GM19240 (cell line): ENCODE measurements at regions not wholly inside any gene's neighbourhood (a gene's known extent, or its start where the extent isn't known, plus 50 kb on each side); places are given as distances from the start of the nearest gene placed in this dataset.
"Not testable (repeated sequence)": the region's sequence is repeated elsewhere in the genome, so short reads cannot be mapped to it uniquely, and the experiment has no call there.

Experiments
- DNase-seq: peaks from one replicate; pipeline ENCODE4 v3.0.0; 2011; ENCODE audit warnings: low spot score; ENCODE audit not compliant: insufficient read length

GRCh38 chr2:145587922-145588321 lies 1068.0 kb upstream of the ZEB2 start:
- DNase-seq = no peak

DNA sequence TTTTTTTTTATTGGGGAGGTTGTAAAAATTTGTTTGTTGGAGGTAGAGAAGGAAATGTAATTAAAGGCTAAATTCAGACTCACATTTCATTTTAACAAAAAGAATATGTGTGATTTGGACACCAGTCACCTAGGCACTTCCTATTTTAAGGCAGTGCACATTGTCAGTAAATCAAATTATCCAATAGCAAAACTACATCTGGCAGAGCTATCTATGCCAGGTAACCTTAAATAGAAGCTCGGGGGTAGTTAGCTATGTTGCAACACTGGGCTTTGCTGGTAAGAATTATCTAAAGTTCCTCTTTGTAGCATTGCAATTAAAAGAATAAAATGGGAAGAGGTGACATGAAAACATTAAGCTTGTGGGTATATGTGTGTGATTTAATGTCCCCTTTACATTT lies 1064.4 kb upstream of the ZEB2 start:
- DNase-seq = no peak

DNA sequence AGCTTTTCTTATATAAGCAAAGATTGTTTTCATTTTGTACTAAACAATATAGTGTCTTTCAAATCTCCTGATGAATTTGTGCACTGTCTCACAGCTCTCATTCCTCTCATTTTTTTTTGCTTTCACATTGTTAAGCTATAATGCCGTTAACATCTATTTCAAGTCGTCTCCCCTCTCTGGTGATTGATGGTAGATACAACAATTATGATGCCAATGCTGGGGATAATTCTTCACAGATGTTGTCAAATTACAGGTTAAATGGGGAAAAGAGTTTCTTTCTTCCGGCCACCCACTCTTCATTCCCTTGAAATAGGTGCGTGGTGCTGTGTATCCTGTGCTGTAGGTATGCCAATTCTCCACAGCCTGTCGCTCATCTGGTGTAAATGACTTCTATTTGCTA lies 1053.7 kb upstream of the ZEB2 start:
- no peak for DNase-seq

DNA sequence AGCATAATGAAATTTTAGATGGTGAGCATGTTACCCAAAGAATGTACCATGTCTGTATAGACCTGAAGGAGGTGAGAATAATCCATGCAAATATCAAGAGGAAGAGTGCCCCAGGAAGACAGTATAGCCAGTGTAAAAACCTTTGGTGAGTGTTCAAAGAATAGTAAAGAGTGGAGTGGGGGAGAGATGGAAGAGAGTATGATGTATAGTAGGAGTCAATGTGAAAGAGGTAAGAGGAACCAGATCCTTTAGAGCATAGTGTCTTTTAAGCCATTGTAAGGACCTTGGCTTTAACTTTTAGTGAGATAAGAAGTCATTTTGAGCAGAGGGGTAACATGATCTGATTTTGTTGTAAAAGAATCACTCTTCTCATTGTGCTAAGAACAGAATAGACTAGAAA lies 1052.3 kb upstream of the ZEB2 start:
- no peak for DNase-seq

DNA sequence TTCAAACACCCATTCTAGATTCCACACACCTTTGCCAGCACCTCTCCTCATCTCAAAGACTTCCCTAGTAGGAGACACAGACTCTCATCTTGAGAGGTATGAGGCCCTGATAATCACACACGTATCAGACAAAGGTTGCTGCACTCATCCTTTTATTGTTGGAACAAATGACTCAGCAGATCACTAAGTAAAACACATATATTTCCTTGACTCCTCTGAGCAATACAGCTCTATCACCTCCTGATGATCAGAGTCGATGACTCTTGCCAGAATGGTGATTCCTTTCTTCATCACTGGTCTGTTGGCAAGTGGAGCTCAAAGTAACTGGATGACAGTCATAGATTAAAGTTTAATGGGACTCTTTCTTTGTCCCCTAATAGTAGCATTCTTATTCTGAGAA lies 1049.2 kb upstream of the ZEB2 start:
- DNase-seq = no peak

DNA sequence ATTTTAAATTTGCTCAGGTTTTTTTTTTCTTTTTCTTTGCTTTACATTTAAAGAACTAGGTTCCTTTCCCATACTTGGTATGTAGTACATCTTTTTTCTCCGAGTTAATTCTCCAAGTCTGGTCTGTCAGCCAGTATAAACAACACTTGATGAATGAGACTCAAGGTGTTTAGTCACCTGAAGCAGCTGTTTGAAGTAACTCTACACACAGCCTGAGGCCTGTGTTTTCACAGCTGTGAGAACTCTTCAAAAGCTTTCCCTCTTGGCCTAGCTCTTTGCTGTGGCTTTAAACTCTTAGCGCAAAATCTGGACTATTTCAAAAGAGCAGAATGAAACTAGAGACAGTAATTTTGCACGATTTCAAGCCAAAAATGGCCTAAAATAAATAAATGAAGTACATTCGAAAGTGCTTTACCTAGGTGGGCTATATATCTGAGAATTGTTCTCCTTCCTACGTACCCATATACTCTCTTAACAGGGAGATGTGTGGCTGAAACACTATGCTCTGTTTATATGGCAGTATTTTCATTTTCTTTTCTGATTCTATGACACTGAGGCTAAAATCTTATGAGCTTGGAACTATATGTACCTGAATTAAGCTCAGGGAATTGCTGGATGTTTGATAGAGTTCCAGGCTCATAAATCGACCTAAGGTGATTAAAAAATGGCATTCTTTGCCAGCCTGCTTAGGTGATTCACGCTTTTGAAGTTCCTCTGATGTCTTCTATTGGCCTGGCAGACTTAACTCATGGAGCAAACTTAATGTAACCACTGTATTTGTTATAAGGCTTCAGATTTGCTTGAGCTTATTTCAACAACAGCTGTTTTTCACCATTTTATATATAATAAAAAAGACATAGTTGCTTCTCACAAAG lies 1044.1 kb upstream of the ZEB2 start:
- DNase-seq = no peak

GRCh38 chr2:145561152-145561551 lies 1041.2 kb upstream of the ZEB2 start:
- no peak for DNase-seq

DNA sequence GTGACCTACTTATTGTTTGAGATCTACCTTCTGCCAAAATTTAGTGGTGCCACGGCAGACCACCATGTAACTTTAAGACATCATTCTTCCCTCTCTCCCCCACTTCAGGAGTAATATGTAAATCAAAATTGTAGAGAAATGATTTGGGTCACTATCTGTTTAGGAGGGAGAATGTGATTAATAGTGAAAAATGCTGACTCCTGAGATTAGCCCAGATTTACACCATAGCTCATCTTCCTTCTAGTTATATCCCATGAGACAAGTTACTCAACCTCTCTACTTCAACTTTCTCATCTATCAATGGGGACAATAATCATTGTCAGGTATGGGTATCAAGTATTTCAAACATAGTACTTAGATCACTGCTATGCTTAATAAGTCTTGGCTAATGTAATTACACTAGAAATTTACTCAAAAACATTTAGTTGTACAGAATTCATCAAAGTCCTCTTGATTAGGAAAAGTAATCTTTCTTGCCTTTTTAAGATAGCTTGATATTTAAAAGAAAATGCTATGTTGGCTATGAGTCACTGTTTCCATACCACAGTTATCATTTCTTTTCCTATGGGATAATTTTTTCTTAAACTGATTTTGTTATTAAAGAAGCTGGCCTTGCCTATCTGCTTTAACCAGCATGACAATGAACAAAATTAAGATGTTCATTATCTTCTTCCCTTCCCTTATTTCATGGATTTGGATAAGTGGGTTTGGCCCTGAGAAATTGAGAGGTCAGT lies 1038.9 kb upstream of the ZEB2 start:
- no peak for DNase-seq

- DNase-seq = no peak
Observed at GRCh38 chr2:145555360-145555759, 1035.4 kb upstream of the ZEB2 start.

- no peak for DNase-seq
Observed at GRCh38 chr2:145551686-145552085, 1031.8 kb upstream of the ZEB2 start.

DNA sequence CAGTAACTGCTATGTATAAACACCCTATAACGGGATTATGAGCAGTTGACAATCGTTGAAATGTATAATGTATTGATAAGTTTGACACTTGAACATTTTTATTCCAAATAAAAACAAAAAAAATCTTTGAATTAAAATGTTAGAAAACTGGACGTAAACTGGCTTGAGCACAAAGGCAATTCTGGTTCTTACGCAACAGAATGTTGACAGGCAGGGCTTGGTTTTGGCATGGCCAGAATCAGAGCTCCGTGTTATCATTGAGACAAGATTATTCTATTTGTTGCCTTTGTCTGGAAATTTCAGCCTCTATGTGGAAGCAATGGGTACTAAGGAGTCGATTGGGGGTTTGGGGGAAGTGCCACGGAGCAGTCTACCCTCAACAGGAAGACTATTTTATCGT lies 1028.6 kb upstream of the ZEB2 start:
- DNase-seq = no peak

DNA sequence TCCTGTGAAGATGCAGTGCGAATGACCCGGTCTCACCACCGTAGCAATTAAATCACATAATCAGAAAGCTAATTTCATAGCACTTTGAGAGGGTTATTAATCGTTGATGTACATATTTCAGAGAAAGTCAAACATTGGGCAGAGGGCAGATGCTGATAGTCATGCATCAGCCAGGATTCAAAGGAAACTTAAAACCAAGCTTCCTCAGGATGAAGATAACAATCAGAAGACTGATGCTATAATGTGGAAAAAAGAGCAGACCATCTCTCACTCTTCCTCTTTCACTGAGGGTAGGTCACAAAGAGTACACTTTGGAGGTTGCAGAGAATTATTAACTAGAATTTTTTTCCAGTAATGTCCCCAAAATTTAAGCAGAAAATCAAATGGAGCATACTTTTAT lies 1027.7 kb upstream of the ZEB2 start:
- no peak for DNase-seq

- DNase-seq = no peak
Observed at GRCh38 chr2:145546091-145546490, 1026.2 kb upstream of the ZEB2 start.

GRCh38 chr2:145543856-145544255 lies 1023.9 kb upstream of the ZEB2 start:
- no peak for DNase-seq

- DNase-seq = no peak
Observed at GRCh38 chr2:145543155-145543554, 1023.2 kb upstream of the ZEB2 start.

DNA sequence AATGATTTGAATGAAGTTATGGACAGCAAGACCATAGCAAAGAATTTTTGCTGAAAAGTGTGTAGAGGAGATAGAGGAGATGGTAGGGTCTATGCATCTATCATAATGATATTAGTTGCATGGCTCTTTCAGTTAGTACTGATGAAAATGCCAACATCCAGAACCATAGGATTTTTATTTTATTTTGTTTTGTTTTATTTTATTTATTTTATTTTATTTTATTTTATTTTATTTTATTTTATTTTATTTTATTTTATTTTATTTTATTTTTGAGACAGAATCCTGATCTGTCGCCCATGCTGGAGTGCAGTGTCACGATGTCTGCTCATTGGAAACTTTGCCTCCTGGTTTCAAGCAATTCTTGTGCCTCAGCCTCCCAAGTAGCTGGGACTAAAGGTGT lies 1021.1 kb upstream of the ZEB2 start:
- no peak for DNase-seq

GRCh38 chr2:145538661-145539350 lies 1018.9 kb upstream of the ZEB2 start:
- no peak for DNase-seq

- no peak for DNase-seq
Observed at GRCh38 chr2:145530653-145531052, 1010.7 kb upstream of the ZEB2 start.

DNA sequence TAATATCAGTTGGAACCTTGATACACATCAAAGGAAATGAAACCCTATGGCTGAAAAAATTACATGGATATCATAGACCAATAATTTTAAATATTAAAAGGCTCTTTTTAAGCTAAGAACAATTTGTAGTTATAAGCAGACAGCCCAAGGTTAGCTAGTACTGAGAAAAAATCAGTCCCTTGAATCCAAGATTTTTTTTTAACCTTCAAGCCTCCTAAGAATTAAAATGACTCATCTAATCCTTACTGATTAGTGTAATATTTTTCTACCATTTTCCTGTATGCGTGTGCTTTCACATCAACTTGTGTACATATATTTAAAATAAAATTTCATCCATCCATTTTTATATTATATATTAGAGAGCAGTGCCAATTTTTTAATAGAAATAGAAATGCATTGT lies 1004.9 kb upstream of the ZEB2 start:
- no peak for DNase-seq

DNA sequence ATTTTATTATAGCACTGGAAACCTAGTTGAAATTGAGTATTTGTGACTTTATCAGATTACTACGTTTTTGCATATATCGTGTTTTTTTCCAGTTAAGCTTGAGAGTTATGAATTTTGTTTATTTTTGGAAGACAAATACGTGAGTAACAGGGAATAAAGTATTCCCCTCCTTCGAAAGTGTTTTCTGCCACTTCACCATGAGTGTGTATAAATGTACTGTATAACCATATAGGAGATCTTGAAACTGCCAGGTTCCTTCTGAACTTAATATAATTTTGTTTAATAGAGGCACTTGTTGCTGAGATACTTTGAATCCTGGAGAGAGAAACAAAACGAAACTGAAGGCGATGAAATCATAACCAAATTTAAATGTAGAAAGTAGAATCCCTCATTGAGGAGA lies 1004.4 kb upstream of the ZEB2 start:
- no peak for DNase-seq

GRCh38 chr2:145519254-145519653 lies 999.3 kb upstream of the ZEB2 start:
- not testable (repeated sequence) for DNase-seq

DNA sequence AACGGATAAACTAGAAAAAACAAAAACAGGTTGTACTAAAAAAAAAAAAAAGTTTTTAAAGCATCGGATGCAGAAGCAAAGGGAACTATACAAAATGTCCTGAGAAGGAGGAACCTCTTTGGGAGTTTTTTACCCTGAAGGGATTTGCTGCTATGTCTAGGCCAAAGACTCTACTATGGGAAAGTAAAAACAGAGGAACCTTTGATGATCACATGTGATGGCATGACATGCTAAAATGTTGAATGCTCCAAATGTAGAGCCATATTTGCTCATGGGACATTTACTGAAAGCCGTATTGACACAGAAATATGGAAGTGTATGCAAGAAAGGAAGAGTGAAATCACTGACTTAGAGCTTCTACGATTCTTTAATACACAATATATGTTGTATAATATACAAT lies 992.0 kb upstream of the ZEB2 start:
- DNase-seq = no peak
